NCI-H69 (cell line): ENCODE measurements at regions not wholly inside any gene's neighbourhood (a gene's known extent, or its start where the extent isn't known, plus 50 kb on each side); places are given as distances from the start of the nearest gene placed in this dataset.
A peak's percentile ranks its signal among the peaks of the same experiment; 100 is the strongest.

ENCODE experiments used
- DNase-seq: peaks from one replicate; lab custom pipeline; 2025; lab: John Stamatoyannopoulos, UW

GRCh38 chr2:18423636-18424035 lies 136.8 kb downstream of the RDH14 start:
- no peak for DNase-seq

DNA sequence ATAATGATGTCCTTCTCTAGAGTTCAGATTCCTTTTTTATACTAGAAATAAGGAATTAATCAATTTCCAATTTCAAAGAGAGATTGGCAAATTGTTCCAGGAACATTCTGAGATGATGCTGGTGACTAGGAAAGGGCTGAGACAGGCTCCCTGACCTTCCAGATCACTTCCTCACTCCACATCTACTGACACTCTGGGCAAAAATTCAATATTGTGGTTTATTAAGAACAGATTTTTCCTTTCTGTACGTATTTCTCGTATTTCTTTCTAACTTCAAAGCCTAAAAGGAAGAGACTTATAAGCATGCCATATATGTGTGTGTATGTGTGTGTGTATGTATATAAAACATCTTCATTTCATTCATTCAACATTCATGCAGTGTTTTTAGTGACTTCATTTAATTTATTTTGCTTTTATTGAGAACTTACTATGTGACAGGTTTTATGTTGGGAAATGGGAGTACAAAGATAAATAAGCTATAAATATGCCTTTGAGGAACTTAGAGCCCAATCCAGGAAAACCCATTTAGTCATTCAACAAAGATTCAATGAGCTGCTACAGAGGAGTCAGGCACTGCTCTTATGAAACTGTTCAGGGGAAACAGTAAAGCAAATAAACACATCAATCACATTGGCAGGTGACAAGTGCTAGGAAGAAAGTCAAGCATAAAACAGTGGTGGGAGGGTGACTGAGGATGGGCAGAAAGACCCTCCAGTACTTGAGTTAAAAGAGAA lies 137.9 kb downstream of the RDH14 start:
- no peak for DNase-seq

DNA sequence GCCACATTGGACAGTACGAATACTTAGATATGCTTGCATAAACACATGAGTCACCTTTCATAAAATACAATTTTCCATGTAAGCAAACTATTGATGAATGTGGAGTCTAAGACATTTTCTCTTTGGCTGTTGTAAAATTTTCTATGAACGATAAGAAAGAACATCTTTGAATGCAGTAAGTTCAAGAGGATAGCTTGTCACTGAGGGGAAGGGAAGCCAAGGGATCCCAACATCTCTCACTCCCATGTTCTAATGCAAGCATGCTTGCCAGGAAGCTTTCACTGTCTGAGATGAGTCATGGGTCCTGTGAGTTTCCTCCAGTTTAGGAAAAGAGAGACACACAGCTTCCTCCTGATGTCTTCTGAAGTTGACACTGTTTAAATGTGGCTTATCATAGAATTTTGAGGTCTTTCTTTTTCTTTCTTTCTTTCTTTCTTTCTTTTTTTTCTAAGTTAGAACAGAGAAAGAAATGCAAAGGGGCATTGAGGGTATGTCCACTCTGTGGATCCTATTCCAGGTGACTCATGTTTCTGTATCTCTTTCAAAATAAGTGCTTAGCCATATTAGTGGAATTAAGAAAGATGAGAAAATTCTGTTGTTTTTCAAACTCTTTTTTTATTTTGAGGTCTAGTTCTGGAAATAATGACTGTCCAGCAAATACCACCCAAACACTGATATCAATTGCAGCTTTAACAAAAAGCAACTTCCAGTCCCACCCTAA lies 146.6 kb downstream of the RDH14 start:
- no peak for DNase-seq

GRCh38 chr2:18412980-18413675 lies 147.3 kb downstream of the RDH14 start:
- no peak for DNase-seq

GRCh38 chr2:18411626-18412025 lies 148.8 kb downstream of the RDH14 start:
- DNase-seq: no peak

GRCh38 chr2:18410543-18410942 lies 149.9 kb downstream of the RDH14 start:
- DNase-seq: no peak

GRCh38 chr2:18408638-18409037 lies 151.8 kb downstream of the RDH14 start:
- DNase-seq: no peak

GRCh38 chr2:18406219-18406618 lies 154.2 kb downstream of the RDH14 start:
- DNase-seq: no peak

- DNase-seq: peak; percentile 20
These were observed 155.7 kb downstream of the RDH14 start for GRCh38 chr2:18404708-18405107.

DNA sequence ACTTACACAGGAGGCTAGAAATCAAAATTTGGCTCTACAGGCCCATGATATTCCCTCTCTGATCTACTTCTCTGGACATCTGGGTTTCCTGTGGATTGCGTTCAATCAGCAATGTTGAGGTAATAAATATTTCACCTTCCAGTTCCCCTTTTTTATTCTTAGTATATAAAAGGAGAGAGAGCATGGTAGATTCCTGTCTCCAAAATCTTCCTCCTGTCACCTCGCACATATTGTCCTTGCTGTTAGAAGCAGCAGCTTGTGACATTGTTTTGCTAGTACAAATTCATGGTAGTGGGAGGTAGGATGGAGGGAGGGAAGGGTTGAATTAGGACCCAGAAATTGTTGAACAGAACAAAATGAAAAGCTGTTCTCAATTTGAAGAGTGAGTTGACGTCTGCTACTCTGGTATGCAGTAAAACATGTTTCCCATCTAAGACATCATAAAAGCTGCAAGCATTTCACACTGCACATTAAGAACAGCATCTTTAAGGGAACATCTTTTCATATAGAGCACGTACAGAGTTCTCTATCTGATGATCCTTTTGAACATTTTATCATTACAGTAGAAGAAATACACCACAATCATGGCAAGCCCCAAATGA lies 156.4 kb downstream of the RDH14 start:
- no peak for DNase-seq

DNA sequence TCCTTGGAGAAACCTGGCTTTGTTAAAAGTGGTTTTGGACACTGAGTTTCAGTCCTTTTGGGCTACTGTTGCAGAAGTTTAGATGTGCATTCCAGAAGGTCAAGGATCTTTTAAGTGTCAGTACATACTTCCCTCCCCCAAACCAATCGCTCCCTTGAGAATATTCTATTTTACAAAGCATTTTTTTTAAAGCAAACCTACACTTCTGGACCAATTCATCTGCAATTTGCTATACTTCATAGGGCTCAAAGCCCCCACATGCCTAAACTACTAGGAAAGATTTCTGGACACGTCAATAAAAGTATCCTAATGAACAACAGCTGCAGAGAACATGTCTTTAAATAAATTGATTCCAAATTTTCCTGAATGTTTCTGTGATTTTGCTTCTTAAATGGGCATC lies 157.6 kb downstream of the RDH14 start:
- no peak for DNase-seq

DNA sequence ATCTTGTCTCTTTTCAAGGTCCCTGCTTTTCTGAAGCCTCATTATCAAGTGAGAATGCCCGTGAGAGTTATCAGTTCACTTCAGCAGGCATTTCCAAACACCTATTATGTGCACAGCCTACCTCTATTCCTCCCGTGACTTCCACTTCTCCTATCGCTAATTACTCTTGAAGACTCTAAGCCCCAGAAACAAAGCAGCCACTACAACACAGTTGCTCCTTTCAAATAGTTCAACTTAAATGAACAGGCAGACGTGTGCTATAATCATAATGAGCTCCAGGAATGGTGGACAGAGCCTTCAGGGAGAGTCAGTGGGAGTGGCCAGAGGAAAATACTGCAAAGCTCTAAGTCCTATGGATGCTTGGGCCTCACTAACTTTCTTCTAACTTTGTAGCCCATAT lies 159.0 kb downstream of the RDH14 start:
- no peak for DNase-seq

DNA sequence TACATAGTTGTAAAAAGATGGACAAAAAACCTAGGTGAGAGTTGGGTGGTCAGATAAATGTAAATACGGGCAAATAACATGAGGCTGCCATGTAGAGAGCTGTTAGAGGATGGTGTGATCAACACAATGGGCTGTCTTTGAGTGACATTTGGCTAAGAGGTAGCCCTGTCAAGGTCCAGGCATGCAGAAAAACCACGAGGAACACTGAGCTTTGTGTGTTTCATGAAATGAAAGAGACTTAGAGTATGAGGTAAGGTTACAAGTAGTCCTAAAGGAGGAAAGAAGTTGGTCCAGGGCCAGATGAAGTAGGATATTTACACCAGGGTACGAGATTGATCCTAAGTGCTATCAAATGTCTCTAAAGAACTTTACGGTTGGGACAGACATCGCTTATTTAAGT lies 160.9 kb downstream of the RDH14 start:
- no peak for DNase-seq

- DNase-seq: no peak
These were observed 161.6 kb downstream of the RDH14 start for GRCh38 chr2:18398833-18399232.

- DNase-seq: no peak
These were observed 164.0 kb downstream of the RDH14 start for GRCh38 chr2:18396329-18397010.

DNA sequence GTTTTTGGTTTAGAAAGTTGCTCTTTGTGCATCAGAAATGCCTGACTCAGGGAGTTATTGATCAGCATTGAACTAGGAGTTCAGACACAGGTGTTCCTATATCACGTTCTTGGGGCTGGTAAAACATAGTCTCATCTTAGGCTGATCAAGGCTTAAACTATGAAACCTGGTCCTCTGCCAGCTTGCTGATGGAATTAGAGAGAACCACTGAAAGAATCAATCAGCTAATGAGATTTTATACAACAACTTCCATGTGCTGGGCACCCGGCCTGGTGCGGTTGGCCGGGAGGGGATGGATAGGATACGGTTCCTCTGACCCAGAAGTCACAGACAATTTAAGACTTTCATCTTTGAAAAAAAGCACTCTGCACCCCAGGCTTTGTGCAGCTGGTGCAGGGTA lies 164.9 kb downstream of the RDH14 start:
- no peak for DNase-seq

GRCh38 chr2:18387441-18388206 lies 172.8 kb downstream of the RDH14 start:
- DNase-seq: peak; percentile 45

GRCh38 chr2:18384242-18384641 lies 176.2 kb downstream of the RDH14 start:
- no peak for DNase-seq

DNA sequence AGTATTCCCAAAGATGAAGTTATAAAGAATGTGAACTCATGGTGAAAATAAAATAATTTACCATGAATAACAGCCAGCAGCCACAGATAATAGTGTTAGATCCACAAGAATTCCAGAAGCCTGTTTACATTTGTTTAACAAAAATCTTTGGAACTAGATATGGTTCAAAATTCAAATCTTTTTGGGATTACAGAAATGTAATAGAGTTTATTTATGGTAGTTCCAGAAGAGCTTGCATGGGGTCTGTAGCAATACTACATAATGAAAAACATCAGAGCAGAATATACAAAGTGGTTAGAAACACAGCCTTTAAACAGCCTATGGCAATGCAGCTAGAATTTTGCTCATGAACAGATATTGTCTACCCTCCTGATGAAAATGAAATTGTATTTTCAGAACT lies 179.1 kb downstream of the RDH14 start:
- no peak for DNase-seq

DNA sequence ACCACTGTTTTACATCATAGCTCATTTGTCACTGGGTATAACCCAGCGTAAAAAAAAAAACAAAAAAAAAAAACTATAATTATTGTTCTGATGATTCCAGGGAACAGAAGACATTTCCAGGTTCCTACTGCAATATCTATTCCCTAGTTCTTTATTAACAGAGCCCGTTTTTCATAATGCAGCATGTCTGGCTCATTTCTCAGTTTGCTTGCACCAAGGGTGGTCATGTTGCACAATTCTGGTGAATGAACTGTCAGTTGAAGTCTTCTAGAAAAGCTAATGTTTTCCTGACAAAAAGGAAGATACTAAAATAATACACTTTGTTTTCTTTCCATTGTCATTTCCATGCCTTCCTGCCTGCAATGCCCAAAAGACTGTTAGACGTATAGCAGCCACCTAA lies 180.1 kb downstream of the RDH14 start:
- no peak for DNase-seq

- DNase-seq: peak; percentile 4
These were observed 180.6 kb downstream of the RDH14 start for GRCh38 chr2:18379870-18380269.
